ENCODE measurements at regions not wholly inside any gene's neighbourhood (a gene's known extent, or its start where the extent isn't known, plus 50 kb on each side); places are given as distances from the start of the nearest gene placed in this dataset.

GRCh38 chr10:117078168-117078837 lies 59.8 kb downstream of the VAX1 start:
- CTCF ChIA-PET = no interaction called here
- no peaks in the 10 kb centered on the region for H3K4me1 Mint-ChIP-seq
- TF ChIP-seq GRHL2 (CRISPR knock-in tag; IDR thresholded peaks at IDR 0.05; ENCODE audit: insufficient replicate concordance, severe bottlenecking) (no peak), TCF7 (CRISPR knock-in tag; IDR thresholded peaks at IDR 0.05; ENCODE audit: low read depth) (no peak), HMGA2 (CRISPR knock-in tag; IDR thresholded peaks at IDR 0.05) (no peak), JUN (CRISPR knock-in tag; IDR thresholded peaks at IDR 0.05) (no peak)
- TF ChIP-seq, protein P1, sequence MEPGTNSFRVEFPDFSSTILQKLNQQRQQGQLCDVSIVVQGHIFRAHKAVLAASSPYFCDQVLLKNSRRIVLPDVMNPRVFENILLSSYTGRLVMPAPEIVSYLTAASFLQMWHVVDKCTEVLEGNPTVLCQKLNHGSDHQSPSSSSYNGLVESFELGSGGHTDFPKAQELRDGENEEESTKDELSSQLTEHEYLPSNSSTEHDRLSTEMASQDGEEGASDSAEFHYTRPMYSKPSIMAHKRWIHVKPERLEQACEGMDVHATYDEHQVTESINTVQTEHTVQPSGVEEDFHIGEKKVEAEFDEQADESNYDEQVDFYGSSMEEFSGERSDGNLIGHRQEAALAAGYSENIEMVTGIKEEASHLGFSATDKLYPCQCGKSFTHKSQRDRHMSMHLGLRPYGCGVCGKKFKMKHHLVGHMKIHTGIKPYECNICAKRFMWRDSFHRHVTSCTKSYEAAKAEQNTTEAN (CRISPR knock-in tag; IDR thresholded peaks at IDR 0.05) = no peak
- H3K4me3 Mint-ChIP-seq = no peak overlapping the region
- no peak for DNase-seq (ENCODE audit: low spot score)
- H3K36me3 Mint-ChIP-seq = no peaks in the 10 kb centered on the region
- POLR2A ChIA-PET = no interaction called here
- H3K9me3 Mint-ChIP-seq = peaks cover 3% of the 10 kb centered on the region; the same call in 1 of the 2 replicates
- no peak for ATAC-seq
- H3K27me3 Mint-ChIP-seq (ENCODE audit: low read depth) = no peaks in the 10 kb centered on the region; the same call in none of the 2 replicates
- H3K27ac Mint-ChIP-seq = no peak overlapping the region

GRCh38 chr10:117075064-117075463 lies 63.0 kb downstream of the VAX1 start:
- POLR2A ChIA-PET = no interaction called here

More at GRCh38 chr10:117075064-117075463, 63.0 kb downstream of the VAX1 start:
- Mint-ChIP-seq H3K9me3 (peaks cover 10% of the 10 kb centered on the region), H3K27me3 (ENCODE audit: low read depth) (no peaks in the 10 kb centered on the region; the same call in 1 of the 2 replicates), H3K4me3 (no peak overlapping the region), H3K27ac (no peak overlapping the region), H3K4me1 (no peaks in the 10 kb centered on the region), H3K36me3 (no peaks in the 10 kb centered on the region)
- TF ChIP-seq, protein P2, sequence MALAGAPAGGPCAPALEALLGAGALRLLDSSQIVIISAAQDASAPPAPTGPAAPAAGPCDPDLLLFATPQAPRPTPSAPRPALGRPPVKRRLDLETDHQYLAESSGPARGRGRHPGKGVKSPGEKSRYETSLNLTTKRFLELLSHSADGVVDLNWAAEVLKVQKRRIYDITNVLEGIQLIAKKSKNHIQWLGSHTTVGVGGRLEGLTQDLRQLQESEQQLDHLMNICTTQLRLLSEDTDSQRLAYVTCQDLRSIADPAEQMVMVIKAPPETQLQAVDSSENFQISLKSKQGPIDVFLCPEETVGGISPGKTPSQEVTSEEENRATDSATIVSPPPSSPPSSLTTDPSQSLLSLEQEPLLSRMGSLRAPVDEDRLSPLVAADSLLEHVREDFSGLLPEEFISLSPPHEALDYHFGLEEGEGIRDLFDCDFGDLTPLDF (CRISPR knock-in tag; IDR thresholded peaks at IDR 0.05) = no peak
- TF ChIP-seq PRRX2 (CRISPR knock-in tag; IDR thresholded peaks at IDR 0.05) (no peak), HMGA2 (CRISPR knock-in tag; IDR thresholded peaks at IDR 0.05) (no peak), NFATC4 (CRISPR knock-in tag; IDR thresholded peaks at IDR 0.05) (no peak), FOXJ3 (CRISPR knock-in tag; IDR thresholded peaks at IDR 0.05; ENCODE audit: borderline replicate concordance) (no peak), IRF2 (CRISPR knock-in tag; IDR thresholded peaks at IDR 0.05; ENCODE audit: borderline replicate concordance, low read depth) (no peak), ATF1 (CRISPR knock-in tag; IDR thresholded peaks at IDR 0.05) (no peak), IRF1 (CRISPR knock-in tag; IDR thresholded peaks at IDR 0.05) (no peak)
- TF ChIP-seq, protein P3, sequence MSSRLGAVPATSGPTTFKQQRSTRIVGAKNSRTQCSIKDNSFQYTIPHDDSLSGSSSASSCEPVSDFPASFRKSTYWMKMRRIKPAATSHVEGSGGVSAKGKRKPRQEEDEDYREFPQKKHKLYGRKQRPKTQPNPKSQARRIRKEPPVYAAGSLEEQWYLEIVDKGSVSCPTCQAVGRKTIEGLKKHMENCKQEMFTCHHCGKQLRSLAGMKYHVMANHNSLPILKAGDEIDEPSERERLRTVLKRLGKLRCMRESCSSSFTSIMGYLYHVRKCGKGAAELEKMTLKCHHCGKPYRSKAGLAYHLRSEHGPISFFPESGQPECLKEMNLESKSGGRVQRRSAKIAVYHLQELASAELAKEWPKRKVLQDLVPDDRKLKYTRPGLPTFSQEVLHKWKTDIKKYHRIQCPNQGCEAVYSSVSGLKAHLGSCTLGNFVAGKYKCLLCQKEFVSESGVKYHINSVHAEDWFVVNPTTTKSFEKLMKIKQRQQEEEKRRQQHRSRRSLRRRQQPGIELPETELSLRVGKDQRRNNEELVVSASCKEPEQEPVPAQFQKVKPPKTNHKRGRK (CRISPR knock-in tag; IDR thresholded peaks at IDR 0.05; ENCODE audit: borderline replicate concordance) = no peak
- TF ChIP-seq, protein P4, sequence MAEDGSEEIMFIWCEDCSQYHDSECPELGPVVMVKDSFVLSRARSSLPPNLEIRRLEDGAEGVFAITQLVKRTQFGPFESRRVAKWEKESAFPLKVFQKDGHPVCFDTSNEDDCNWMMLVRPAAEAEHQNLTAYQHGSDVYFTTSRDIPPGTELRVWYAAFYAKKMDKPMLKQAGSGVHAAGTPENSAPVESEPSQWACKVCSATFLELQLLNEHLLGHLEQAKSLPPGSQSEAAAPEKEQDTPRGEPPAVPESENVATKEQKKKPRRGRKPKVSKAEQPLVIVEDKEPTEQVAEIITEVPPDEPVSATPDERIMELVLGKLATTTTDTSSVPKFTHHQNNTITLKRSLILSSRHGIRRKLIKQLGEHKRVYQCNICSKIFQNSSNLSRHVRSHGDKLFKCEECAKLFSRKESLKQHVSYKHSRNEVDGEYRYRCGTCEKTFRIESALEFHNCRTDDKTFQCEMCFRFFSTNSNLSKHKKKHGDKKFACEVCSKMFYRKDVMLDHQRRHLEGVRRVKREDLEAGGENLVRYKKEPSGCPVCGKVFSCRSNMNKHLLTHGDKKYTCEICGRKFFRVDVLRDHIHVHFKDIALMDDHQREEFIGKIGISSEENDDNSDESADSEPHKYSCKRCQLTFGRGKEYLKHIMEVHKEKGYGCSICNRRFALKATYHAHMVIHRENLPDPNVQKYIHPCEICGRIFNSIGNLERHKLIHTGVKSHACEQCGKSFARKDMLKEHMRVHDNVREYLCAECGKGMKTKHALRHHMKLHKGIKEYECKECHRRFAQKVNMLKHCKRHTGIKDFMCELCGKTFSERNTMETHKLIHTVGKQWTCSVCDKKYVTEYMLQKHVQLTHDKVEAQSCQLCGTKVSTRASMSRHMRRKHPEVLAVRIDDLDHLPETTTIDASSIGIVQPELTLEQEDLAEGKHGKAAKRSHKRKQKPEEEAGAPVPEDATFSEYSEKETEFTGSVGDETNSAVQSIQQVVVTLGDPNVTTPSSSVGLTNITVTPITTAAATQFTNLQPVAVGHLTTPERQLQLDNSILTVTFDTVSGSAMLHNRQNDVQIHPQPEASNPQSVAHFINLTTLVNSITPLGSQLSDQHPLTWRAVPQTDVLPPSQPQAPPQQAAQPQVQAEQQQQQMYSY (CRISPR knock-in tag; IDR thresholded peaks at IDR 0.05) = no peak
- DNase-seq (ENCODE audit: low spot score) = no peak
- ATAC-seq = no peak
- CTCF ChIA-PET = interaction anchor here (0.7 kb wide), 1 partner anchor 278 kb away, joined by 3 read pairs; no protein-coding TSS in a partner anchor
